Forelimb muscle (tissue), 1 donor: ENCODE measurements at regions not wholly inside any gene's neighbourhood (a gene's known extent, or its start where the extent isn't known, plus 50 kb on each side); places are given as distances from the start of the nearest gene placed in this dataset.

Experiments
- DNase-seq: peaks from one replicate; pipeline ENCODE4 v3.0.0-alpha.2; 2013; ENCODE audit warnings: low read depth

- no peak for DNase-seq
Observed at GRCh38 chr5:110356677-110357076, 369.8 kb downstream of the TMEM232 start.

GRCh38 chr5:110359221-110359620 is 367.2 kb downstream of the TMEM232 start:
- no peak for DNase-seq

- DNase-seq = no peak
Observed at GRCh38 chr5:110361471-110361870, 365.0 kb downstream of the TMEM232 start.

- no peak for DNase-seq
Observed at GRCh38 chr5:110362261-110362660, 364.2 kb downstream of the TMEM232 start.

- no peak for DNase-seq
Observed at GRCh38 chr5:110366716-110367115, 359.8 kb downstream of the TMEM232 start.
